Stomach (tissue), 8 donors: ENCODE measurements at regions not wholly inside any gene's neighbourhood (a gene's known extent, or its start where the extent isn't known, plus 50 kb on each side); places are given as distances from the start of the nearest gene placed in this dataset.

Source experiments
- DNase-seq, 2 donors: peaks; one replicate each; pipeline versions ENCODE4 v3.0.0 to v3.0.0-alpha.2; 2013 to 2019
- H3K27ac ChIP-seq, 5 donors: fragments of 200-600 bp in 4 of 5; sonication (generic) in 4 of 5; one replicate each; pipeline ENCODE4 v1.5.1; 2013 to 2019; ENCODE audit warnings: mild to moderate bottlenecking in 1 of 5, moderate library complexity in 1 of 5
- H3K27me3 ChIP-seq, 3 donors: fragments of 200-600 bp; sonication (generic); one replicate each; pipeline ENCODE4 v1.5.1; 2017 to 2019; ENCODE audit warnings: mixed run types in 1 of 3
- H3K36me3 ChIP-seq, 4 donors: fragments of 200-600 bp; sonication (generic); 1 replicate in 3 of 4; 2 replicates in 1 of 4; pipeline ENCODE4 v1.5.1; 2016 to 2019
- H3K4me1 ChIP-seq, 4 donors: fragments of 200-600 bp; sonication (generic); one replicate each; pipeline ENCODE4 v1.5.1; 2016 to 2019
- H3K4me3 ChIP-seq, 4 donors: fragments of 200-600 bp; sonication (generic) in 3 of 4; one replicate each; pipeline ENCODE4 v1.5.1; 2016 to 2019; ENCODE audit warnings: mild to moderate bottlenecking in 1 of 4
- H3K9me3 ChIP-seq, 4 donors: fragments of 200-600 bp; sonication (generic); one replicate each; pipeline ENCODE4 v1.5.1; 2016 to 2019
- CTCF ChIP-seq, 7 experiments: fragments of 450-650 bp in 4 of 7; fragments of 200-600 bp in 3 of 7; sonication (generic) in 3 of 7; IDR thresholded peaks; one replicate each; pipeline ENCODE4 v1.5.1; 2016 to 2019; ENCODE audit warnings: antibody characterized with exemption in 7 of 7, control low read depth in 2 of 7, mild to moderate bottlenecking in 1 of 7
- EP300 ChIP-seq: sonication (generic); formaldehyde crosslinking; IDR thresholded peaks from one replicate; pipeline ENCODE4 v1.6.1; 2017; ENCODE audit warnings: antibody characterized with exemption
- POLR2A ChIP-seq, 4 donors: fragments of 450-650 bp; IDR thresholded peaks; one replicate each; pipeline ENCODE4 v1.6.1; 2016; ENCODE audit warnings: antibody characterized with exemption in 4 of 4, control low read depth in 2 of 4, mild to moderate bottlenecking in 1 of 4, moderate library complexity in 1 of 4
- POLR2AphosphoS5 ChIP-seq, 3 donors: sonication (generic); formaldehyde crosslinking; IDR thresholded peaks; one replicate each; pipeline ENCODE4 v1.6.1; 2016; ENCODE audit warnings: antibody characterized with exemption in 3 of 3
- WGBS, 5 donors: extraction: QIAGEN DNeasy Blood & Tissue Kit in 3 of 5; methylation state at CpG; one replicate each; pipeline versions ENCODE4 v1.1.5 to v1.1.7; 2013 to 2018; 5-methylcytosine and 5-hydroxymethylcytosine counted together
- intact Hi-C: fragments of 100-400 bp; cut with DNase I; formaldehyde crosslinking; loops from one replicate; pipeline ENCODE4 v1.15.1; 2023; ENCODE audit warnings: low total_unique reads
- donor health status: healthy with polysubstance abuse.
- donor health status: Bipolar disorder and iron deficiency.
- donor health status: healthy.

- intact Hi-C loops, result no loop called here
- peaks cover 0 to 4% (median 0%) of the 10 kb centered on the region in 3 donors for H3K27me3 ChIP-seq
- H3K4me1 ChIP-seq, result no peaks in the 10 kb centered on the region
- WGBS, 5 donors, result 62 to 70% (median 68%) methylated on average over 2 of the region's 2 CpGs
- DNase-seq, result no peak
- H3K4me3 ChIP-seq, result no peak overlapping the region
- TF ChIP-seq CTCF (IDR thresholded peaks at IDR 0.05) (no peak), POLR2AphosphoS5 (IDR thresholded peaks at IDR 0.05) (no peak), POLR2A (IDR thresholded peaks at IDR 0.05) (no peak), EP300 (no peak)
- H3K9me3 ChIP-seq, result no peaks in the 10 kb centered on the region
- no peaks in the 10 kb centered on the region for H3K36me3 ChIP-seq
- H3K27ac ChIP-seq, result no peak overlapping the region
Observed at GRCh38 chr2:234322766-234323465, 174.0 kb downstream of the ARL4C start.

- 51 to 81% (median 68%) methylated on average over 3 of the region's 3 CpGs for WGBS, 5 donors
- intact Hi-C loops, result no loop called here
Observed at GRCh38 chr2:234320066-234320465, 176.8 kb downstream of the ARL4C start.

GRCh38 chr2:234318361-234318760 lies 178.5 kb downstream of the ARL4C start:
- intact Hi-C loops, result no loop called here
- Histone ChIP-seq H3K4me1 (no peaks in the 10 kb centered on the region), H3K36me3 (no peaks in the 10 kb centered on the region), H3K27me3 (peaks cover 0 to 4% (median 0%) of the 10 kb centered on the region in 3 donors), H3K4me3 (no peak overlapping the region), H3K9me3 (no peaks in the 10 kb centered on the region), H3K27ac (no peak overlapping the region)
- DNase-seq, result no peak
- no peak for TF ChIP-seq CTCF (IDR thresholded peaks at IDR 0.05)
- no peak for TF ChIP-seq POLR2A (IDR thresholded peaks at IDR 0.05)
- no peak for TF ChIP-seq EP300
- TF ChIP-seq POLR2AphosphoS5 (IDR thresholded peaks at IDR 0.05), result no peak
- WGBS, 5 donors, result 54 to 75% (median 74%) methylated on average over 3 of the region's 3 CpGs

More at GRCh38 chr2:234320066-234320465, 176.8 kb downstream of the ARL4C start:
- no peak for DNase-seq
- Histone ChIP-seq H3K9me3 (no peaks in the 10 kb centered on the region), H3K4me3 (no peak overlapping the region), H3K27ac (no peak overlapping the region), H3K36me3 (no peaks in the 10 kb centered on the region), H3K27me3 (peaks cover 0 to 4% (median 0%) of the 10 kb centered on the region in 3 donors), H3K4me1 (no peaks in the 10 kb centered on the region)
- no peak for TF ChIP-seq CTCF (IDR thresholded peaks at IDR 0.05)
- TF ChIP-seq EP300, result no peak
- TF ChIP-seq POLR2AphosphoS5 (IDR thresholded peaks at IDR 0.05), result no peak
- no peak for TF ChIP-seq POLR2A (IDR thresholded peaks at IDR 0.05)

GRCh38 chr2:234313558-234313957 lies 183.3 kb downstream of the ARL4C start:
- intact Hi-C loops, result no loop called here
- H3K27ac ChIP-seq, result no peak overlapping the region
- DNase-seq, result no peak
- H3K4me3 ChIP-seq, result no peak overlapping the region
- no peaks in the 10 kb centered on the region for H3K27me3 ChIP-seq
- TF ChIP-seq CTCF (IDR thresholded peaks at IDR 0.05) (no peak), POLR2AphosphoS5 (IDR thresholded peaks at IDR 0.05) (no peak), POLR2A (IDR thresholded peaks at IDR 0.05) (no peak), EP300 (no peak)
- H3K9me3 ChIP-seq, result no peaks in the 10 kb centered on the region
- no peaks in the 10 kb centered on the region for H3K4me1 ChIP-seq
- no peaks in the 10 kb centered on the region for H3K36me3 ChIP-seq
- 79 to 92% (median 91%) methylated on average over 4 of the region's 4 CpGs for WGBS, 5 donors
